C4-2B (cell line): ENCODE measurements at regions not wholly inside any gene's neighbourhood (a gene's known extent, or its start where the extent isn't known, plus 50 kb on each side); places are given as distances from the start of the nearest gene placed in this dataset.

Experiments
- ZFX ChIP-seq: fragments of 450-650 bp; IDR thresholded peaks from 2 replicates; pipeline ENCODE4 v1.6.1; 2017
- TF ChIP-seq, protein P1 (sequence below): fragments of 450-650 bp; conservative IDR thresholded peaks from 2 replicates; pipeline ENCODE4 v1.5.1; 2017; ENCODE audit warnings: mild to moderate bottlenecking

- TF ChIP-seq, protein P1, sequence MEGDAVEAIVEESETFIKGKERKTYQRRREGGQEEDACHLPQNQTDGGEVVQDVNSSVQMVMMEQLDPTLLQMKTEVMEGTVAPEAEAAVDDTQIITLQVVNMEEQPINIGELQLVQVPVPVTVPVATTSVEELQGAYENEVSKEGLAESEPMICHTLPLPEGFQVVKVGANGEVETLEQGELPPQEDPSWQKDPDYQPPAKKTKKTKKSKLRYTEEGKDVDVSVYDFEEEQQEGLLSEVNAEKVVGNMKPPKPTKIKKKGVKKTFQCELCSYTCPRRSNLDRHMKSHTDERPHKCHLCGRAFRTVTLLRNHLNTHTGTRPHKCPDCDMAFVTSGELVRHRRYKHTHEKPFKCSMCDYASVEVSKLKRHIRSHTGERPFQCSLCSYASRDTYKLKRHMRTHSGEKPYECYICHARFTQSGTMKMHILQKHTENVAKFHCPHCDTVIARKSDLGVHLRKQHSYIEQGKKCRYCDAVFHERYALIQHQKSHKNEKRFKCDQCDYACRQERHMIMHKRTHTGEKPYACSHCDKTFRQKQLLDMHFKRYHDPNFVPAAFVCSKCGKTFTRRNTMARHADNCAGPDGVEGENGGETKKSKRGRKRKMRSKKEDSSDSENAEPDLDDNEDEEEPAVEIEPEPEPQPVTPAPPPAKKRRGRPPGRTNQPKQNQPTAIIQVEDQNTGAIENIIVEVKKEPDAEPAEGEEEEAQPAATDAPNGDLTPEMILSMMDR, result no peak
- no peak for TF ChIP-seq ZFX
Observed at GRCh38 chr7:121748546-121748945, 124.4 kb upstream of the PTPRZ1 start.
